ENCODE measurements at regions not wholly inside any gene's neighbourhood (a gene's known extent, or its start where the extent isn't known, plus 50 kb on each side); places are given as distances from the start of the nearest gene placed in this dataset.
A peak's percentile ranks its signal among the peaks of the same experiment; 100 is the strongest.

- Histone ChIP-seq H2AFZ (ENCODE audit: low read length) (no peak overlapping the region), H3K4me1 (ENCODE audit: low read length) (no peaks in the 10 kb centered on the region), H3K27ac (ENCODE audit: low read length) (no peak overlapping the region), H4K20me1 (ENCODE audit: insufficient read depth, low read depth, low read length) (no peaks in the 10 kb centered on the region), H3K9ac (ENCODE audit: low read length) (no peak overlapping the region), H3K9me3 (ENCODE audit: low read length) (no peaks in the 10 kb centered on the region), H3K36me3 (ENCODE audit: insufficient read depth, low read length) (no peaks in the 10 kb centered on the region), H3K79me2 (ENCODE audit: low read length) (no peaks in the 10 kb centered on the region), H3K4me3 (ENCODE audit: low read length) (no peak overlapping the region), H3K9me2 (replicated peaks; ENCODE audit: insufficient read depth, low read length) (no peaks in the 10 kb centered on the region), H3K4me2 (ENCODE audit: low read depth, low read length, poor library complexity, severe bottlenecking) (no peak overlapping the region), H3K27me3 (ENCODE audit: low read length) (no peaks in the 10 kb centered on the region)
- no peak for DNase-seq
These were observed 267.3 kb downstream of the TFAP2C start for GRCh38 chr20:56896447-56896846.

GRCh38 chr20:56897318-56897957, 268.3 kb downstream of the TFAP2C start:
- Histone ChIP-seq H3K4me2 (ENCODE audit: low read depth, low read length, poor library complexity, severe bottlenecking) (no peak overlapping the region), H3K9ac (ENCODE audit: low read length) (no peak overlapping the region), H3K9me2 (replicated peaks; ENCODE audit: insufficient read depth, low read length) (no peaks in the 10 kb centered on the region), H3K4me3 (ENCODE audit: low read length) (no peak overlapping the region), H3K9me3 (ENCODE audit: low read length) (no peaks in the 10 kb centered on the region), H2AFZ (ENCODE audit: low read length) (no peak overlapping the region), H3K4me1 (ENCODE audit: low read length) (no peaks in the 10 kb centered on the region), H3K27me3 (ENCODE audit: low read length) (no peaks in the 10 kb centered on the region), H4K20me1 (ENCODE audit: insufficient read depth, low read depth, low read length) (no peaks in the 10 kb centered on the region), H3K36me3 (ENCODE audit: insufficient read depth, low read length) (no peaks in the 10 kb centered on the region), H3K79me2 (ENCODE audit: low read length) (no peaks in the 10 kb centered on the region), H3K27ac (ENCODE audit: low read length) (no peak overlapping the region)
- DNase-seq, result no peak

- H3K9me3 ChIP-seq (ENCODE audit: low read length), result no peaks in the 10 kb centered on the region
- no peak for DNase-seq
- H3K79me2 ChIP-seq (ENCODE audit: low read length), result no peaks in the 10 kb centered on the region
- no peaks in the 10 kb centered on the region for H3K9me2 ChIP-seq (replicated peaks; ENCODE audit: insufficient read depth, low read length)
- no peaks in the 10 kb centered on the region for H4K20me1 ChIP-seq (ENCODE audit: insufficient read depth, low read depth, low read length)
- no peaks in the 10 kb centered on the region for H3K36me3 ChIP-seq (ENCODE audit: insufficient read depth, low read length)
- H2AFZ ChIP-seq (ENCODE audit: low read length), result no peak overlapping the region
- H3K4me3 ChIP-seq (ENCODE audit: low read length), result no peak overlapping the region
- H3K4me1 ChIP-seq (ENCODE audit: low read length), result no peaks in the 10 kb centered on the region
- no peak overlapping the region for H3K27ac ChIP-seq (ENCODE audit: low read length)
- H3K27me3 ChIP-seq (ENCODE audit: low read length), result no peaks in the 10 kb centered on the region
- no peak overlapping the region for H3K4me2 ChIP-seq (ENCODE audit: low read depth, low read length, poor library complexity, severe bottlenecking)
- no peak overlapping the region for H3K9ac ChIP-seq (ENCODE audit: low read length)
These were observed 268.8 kb downstream of the TFAP2C start for GRCh38 chr20:56897958-56898349.

GRCh38 chr20:56899506-56899905, 270.4 kb downstream of the TFAP2C start:
- no peak overlapping the region for H3K4me3 ChIP-seq (ENCODE audit: low read length)
- H3K27me3 ChIP-seq (ENCODE audit: low read length), result no peaks in the 10 kb centered on the region
- H3K9me3 ChIP-seq (ENCODE audit: low read length), result no peaks in the 10 kb centered on the region
- H4K20me1 ChIP-seq (ENCODE audit: insufficient read depth, low read depth, low read length), result no peaks in the 10 kb centered on the region
- H3K9ac ChIP-seq (ENCODE audit: low read length), result no peak overlapping the region
- H3K79me2 ChIP-seq (ENCODE audit: low read length), result no peaks in the 10 kb centered on the region
- H3K27ac ChIP-seq (ENCODE audit: low read length), result no peak overlapping the region
- H3K36me3 ChIP-seq (ENCODE audit: insufficient read depth, low read length), result no peaks in the 10 kb centered on the region
- no peak overlapping the region for H3K4me2 ChIP-seq (ENCODE audit: low read depth, low read length, poor library complexity, severe bottlenecking)
- no peaks in the 10 kb centered on the region for H3K9me2 ChIP-seq (replicated peaks; ENCODE audit: insufficient read depth, low read length)
- no peaks in the 10 kb centered on the region for H3K4me1 ChIP-seq (ENCODE audit: low read length)
- H2AFZ ChIP-seq (ENCODE audit: low read length), result no peak overlapping the region
- no peak for DNase-seq

- H3K27ac ChIP-seq (ENCODE audit: low read length), result no peak overlapping the region
- no peak overlapping the region for H2AFZ ChIP-seq (ENCODE audit: low read length)
- no peaks in the 10 kb centered on the region for H3K9me3 ChIP-seq (ENCODE audit: low read length)
- no peaks in the 10 kb centered on the region for H4K20me1 ChIP-seq (ENCODE audit: insufficient read depth, low read depth, low read length)
- DNase-seq, result no peak
- no peaks in the 10 kb centered on the region for H3K36me3 ChIP-seq (ENCODE audit: insufficient read depth, low read length)
- no peaks in the 10 kb centered on the region for H3K27me3 ChIP-seq (ENCODE audit: low read length)
- no peaks in the 10 kb centered on the region for H3K79me2 ChIP-seq (ENCODE audit: low read length)
- no peak overlapping the region for H3K9ac ChIP-seq (ENCODE audit: low read length)
- no peaks in the 10 kb centered on the region for H3K4me1 ChIP-seq (ENCODE audit: low read length)
- no peak overlapping the region for H3K4me3 ChIP-seq (ENCODE audit: low read length)
- H3K9me2 ChIP-seq (replicated peaks; ENCODE audit: insufficient read depth, low read length), result no peaks in the 10 kb centered on the region
- no peak overlapping the region for H3K4me2 ChIP-seq (ENCODE audit: low read depth, low read length, poor library complexity, severe bottlenecking)
These were observed 271.1 kb downstream of the TFAP2C start for GRCh38 chr20:56900252-56900651.

- no peak overlapping the region for H3K4me3 ChIP-seq (ENCODE audit: low read length)
- no peaks in the 10 kb centered on the region for H3K4me1 ChIP-seq (ENCODE audit: low read length)
- DNase-seq, result no peak
These were observed 274.3 kb downstream of the TFAP2C start for GRCh38 chr20:56903421-56903820.

GRCh38 chr20:56903858-56904257, 274.8 kb downstream of the TFAP2C start:
- no peak for DNase-seq
- H3K4me3 ChIP-seq (ENCODE audit: low read length), result no peak overlapping the region

More at GRCh38 chr20:56903421-56903820, 274.3 kb downstream of the TFAP2C start:
- Histone ChIP-seq H4K20me1 (ENCODE audit: insufficient read depth, low read depth, low read length) (no peaks in the 10 kb centered on the region), H2AFZ (ENCODE audit: low read length) (no peak overlapping the region), H3K9me2 (replicated peaks; ENCODE audit: insufficient read depth, low read length) (no peaks in the 10 kb centered on the region), H3K36me3 (ENCODE audit: insufficient read depth, low read length) (no peaks in the 10 kb centered on the region), H3K9ac (ENCODE audit: low read length) (no peak overlapping the region), H3K27ac (ENCODE audit: low read length) (no peak overlapping the region), H3K9me3 (ENCODE audit: low read length) (no peaks in the 10 kb centered on the region), H3K79me2 (ENCODE audit: low read length) (no peaks in the 10 kb centered on the region), H3K27me3 (ENCODE audit: low read length) (no peaks in the 10 kb centered on the region), H3K4me2 (ENCODE audit: low read depth, low read length, poor library complexity, severe bottlenecking) (no peak overlapping the region)

GRCh38 chr20:56909918-56910714, 281.0 kb downstream of the TFAP2C start:
- Histone ChIP-seq H3K9ac (ENCODE audit: low read length) (no peak overlapping the region), H4K20me1 (ENCODE audit: insufficient read depth, low read depth, low read length) (no peaks in the 10 kb centered on the region), H3K79me2 (ENCODE audit: low read length) (no peaks in the 10 kb centered on the region), H3K4me2 (ENCODE audit: low read depth, low read length, poor library complexity, severe bottlenecking) (peak overlapping the region; percentile 35), H2AFZ (ENCODE audit: low read length) (no peak overlapping the region), H3K9me3 (ENCODE audit: low read length) (no peaks in the 10 kb centered on the region), H3K27ac (ENCODE audit: low read length) (no peak overlapping the region), H3K36me3 (ENCODE audit: insufficient read depth, low read length) (no peaks in the 10 kb centered on the region), H3K4me3 (ENCODE audit: low read length) (no peak overlapping the region), H3K9me2 (replicated peaks; ENCODE audit: insufficient read depth, low read length) (no peaks in the 10 kb centered on the region), H3K4me1 (ENCODE audit: low read length) (peaks cover 14% of the 10 kb centered on the region), H3K27me3 (ENCODE audit: low read length) (no peaks in the 10 kb centered on the region)
- peak; percentile 41 for DNase-seq

More at GRCh38 chr20:56903858-56904257, 274.8 kb downstream of the TFAP2C start:
- Histone ChIP-seq H3K27me3 (ENCODE audit: low read length) (no peaks in the 10 kb centered on the region), H2AFZ (ENCODE audit: low read length) (no peak overlapping the region), H3K79me2 (ENCODE audit: low read length) (no peaks in the 10 kb centered on the region), H4K20me1 (ENCODE audit: insufficient read depth, low read depth, low read length) (no peaks in the 10 kb centered on the region), H3K4me1 (ENCODE audit: low read length) (no peaks in the 10 kb centered on the region), H3K27ac (ENCODE audit: low read length) (no peak overlapping the region), H3K9ac (ENCODE audit: low read length) (no peak overlapping the region), H3K9me2 (replicated peaks; ENCODE audit: insufficient read depth, low read length) (no peaks in the 10 kb centered on the region), H3K9me3 (ENCODE audit: low read length) (no peaks in the 10 kb centered on the region), H3K36me3 (ENCODE audit: insufficient read depth, low read length) (no peaks in the 10 kb centered on the region), H3K4me2 (ENCODE audit: low read depth, low read length, poor library complexity, severe bottlenecking) (no peak overlapping the region)

Data from Karpas-422 (cell line).